ENCODE measurements at regions not wholly inside any gene's neighbourhood (a gene's known extent, or its start where the extent isn't known, plus 50 kb on each side); places are given as distances from the start of the nearest gene placed in this dataset.

DNA sequence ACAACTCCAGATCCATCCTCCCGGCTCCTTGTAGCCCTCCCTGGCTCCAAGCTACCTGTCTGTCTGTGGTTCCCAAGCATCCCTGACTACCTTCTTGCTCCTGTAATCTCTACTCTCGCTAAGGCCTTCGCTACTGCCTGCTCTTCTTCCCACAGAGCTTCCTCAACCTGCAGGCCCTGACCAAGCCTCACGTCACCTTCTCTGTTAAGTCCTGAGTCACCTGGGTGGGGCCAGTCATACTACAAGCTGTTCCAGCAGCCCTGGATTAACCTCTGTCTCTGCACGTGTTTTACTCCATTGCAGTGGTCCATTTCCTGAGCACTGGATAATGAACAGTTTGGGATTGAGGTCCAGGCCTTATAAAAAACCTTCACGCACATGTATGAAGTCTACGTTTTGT is 770.7 kb downstream of the BCL11B start:
- ChIA-PET CTCF (no interaction called here), POLR2A (no interaction called here)
- no peak for DNase-seq (ENCODE audit: low read depth, low spot score)
- TF ChIP-seq, protein P1, sequence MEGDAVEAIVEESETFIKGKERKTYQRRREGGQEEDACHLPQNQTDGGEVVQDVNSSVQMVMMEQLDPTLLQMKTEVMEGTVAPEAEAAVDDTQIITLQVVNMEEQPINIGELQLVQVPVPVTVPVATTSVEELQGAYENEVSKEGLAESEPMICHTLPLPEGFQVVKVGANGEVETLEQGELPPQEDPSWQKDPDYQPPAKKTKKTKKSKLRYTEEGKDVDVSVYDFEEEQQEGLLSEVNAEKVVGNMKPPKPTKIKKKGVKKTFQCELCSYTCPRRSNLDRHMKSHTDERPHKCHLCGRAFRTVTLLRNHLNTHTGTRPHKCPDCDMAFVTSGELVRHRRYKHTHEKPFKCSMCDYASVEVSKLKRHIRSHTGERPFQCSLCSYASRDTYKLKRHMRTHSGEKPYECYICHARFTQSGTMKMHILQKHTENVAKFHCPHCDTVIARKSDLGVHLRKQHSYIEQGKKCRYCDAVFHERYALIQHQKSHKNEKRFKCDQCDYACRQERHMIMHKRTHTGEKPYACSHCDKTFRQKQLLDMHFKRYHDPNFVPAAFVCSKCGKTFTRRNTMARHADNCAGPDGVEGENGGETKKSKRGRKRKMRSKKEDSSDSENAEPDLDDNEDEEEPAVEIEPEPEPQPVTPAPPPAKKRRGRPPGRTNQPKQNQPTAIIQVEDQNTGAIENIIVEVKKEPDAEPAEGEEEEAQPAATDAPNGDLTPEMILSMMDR (IDR thresholded peaks at IDR 0.05; ENCODE audit: insufficient read depth, low read length, missing control alignments): no peak
- H3K4me3 ChIP-seq (ENCODE audit: low read depth, low read length): no peak overlapping the region

DNA sequence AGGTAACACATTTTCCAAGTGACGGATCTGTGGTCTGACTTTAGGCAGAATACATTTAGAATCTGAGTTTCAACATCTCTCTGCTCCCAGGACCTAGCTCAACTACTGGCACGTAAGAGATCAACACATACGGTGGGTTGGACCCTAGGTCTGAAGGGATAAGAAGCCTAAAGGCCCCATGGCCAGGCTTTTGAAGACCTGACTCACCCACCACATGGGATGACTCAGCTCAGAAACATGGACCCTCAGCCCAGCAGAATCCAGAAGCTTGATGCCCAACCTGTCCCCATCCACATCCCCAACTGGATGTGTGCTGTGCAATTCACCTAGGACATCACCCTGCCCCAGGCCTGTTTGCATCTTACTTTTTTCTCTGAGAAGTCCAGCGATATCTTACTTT is 770.2 kb downstream of the BCL11B start:
- CTCF ChIA-PET: no interaction called here
- POLR2A ChIA-PET: no interaction called here
- no peak overlapping the region for H3K4me3 ChIP-seq (ENCODE audit: low read depth, low read length)
- TF ChIP-seq, protein P1 (IDR thresholded peaks at IDR 0.05; ENCODE audit: insufficient read depth, low read length, missing control alignments): no peak
- no peak for DNase-seq (ENCODE audit: low read depth, low spot score)

DNA sequence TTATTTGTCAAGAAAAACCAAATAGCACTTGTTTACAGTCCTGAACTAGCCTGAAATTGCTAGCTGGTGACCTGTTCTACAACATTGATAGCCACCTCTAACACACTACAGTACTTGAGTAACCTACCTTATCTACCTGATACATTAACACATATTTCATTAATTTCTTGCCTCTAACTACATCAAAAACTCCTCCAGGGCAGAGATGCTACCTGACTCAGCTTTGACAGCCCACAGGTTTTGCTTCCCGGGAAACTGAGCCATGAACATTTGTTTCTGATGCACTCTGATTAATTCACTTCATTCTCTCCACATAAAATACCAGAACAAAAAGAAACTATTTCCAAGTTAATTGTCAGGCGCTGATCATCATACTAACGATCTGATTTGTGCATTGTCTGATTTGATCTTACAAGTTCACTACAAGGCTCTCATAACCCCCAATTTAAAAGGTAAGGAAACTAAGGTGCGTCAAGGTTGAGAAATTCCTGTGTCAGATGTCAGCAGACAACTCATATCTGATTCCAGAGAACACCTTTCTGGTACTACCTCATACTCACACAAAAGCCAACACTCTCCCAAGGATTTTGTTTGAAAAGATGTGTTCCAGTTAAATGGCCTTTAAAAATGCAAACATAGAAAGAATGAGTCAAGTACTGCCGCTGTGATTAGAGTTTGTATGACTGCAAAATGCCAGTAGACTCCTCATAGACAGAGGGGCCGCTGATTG is 768.7 kb downstream of the BCL11B start:
- no peak overlapping the region for H3K4me3 ChIP-seq (ENCODE audit: low read depth, low read length)
- DNase-seq (ENCODE audit: low read depth, low spot score): no peak
- TF ChIP-seq, protein P1 (IDR thresholded peaks at IDR 0.05; ENCODE audit: insufficient read depth, low read length, missing control alignments): no peak
- ChIA-PET CTCF (no interaction called here), POLR2A (no interaction called here)

DNA sequence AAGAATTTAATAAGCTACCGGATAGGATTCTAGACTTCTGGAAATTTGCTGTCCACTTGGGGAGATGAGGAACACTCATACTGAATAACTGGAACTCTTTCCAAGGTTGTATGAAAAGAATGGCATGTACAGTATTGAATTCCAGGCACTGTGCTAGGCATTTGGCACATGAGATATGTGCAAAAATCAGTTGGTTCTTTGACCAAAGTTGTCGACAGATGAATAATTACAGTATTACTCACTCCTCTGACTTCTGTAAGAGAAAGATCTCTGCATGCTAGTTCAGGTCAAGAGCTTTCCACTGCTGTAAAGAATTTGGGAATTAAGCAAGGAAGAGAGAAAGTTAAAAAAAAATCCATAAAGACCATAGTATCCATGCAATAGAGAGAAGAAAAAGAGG is 764.7 kb downstream of the BCL11B start:
- TF ChIP-seq, protein P1 (IDR thresholded peaks at IDR 0.05; ENCODE audit: insufficient read depth, low read length, missing control alignments): no peak
- ChIA-PET CTCF (no interaction called here), POLR2A (no interaction called here)
- H3K4me3 ChIP-seq (ENCODE audit: low read depth, low read length): no peak overlapping the region
- DNase-seq (ENCODE audit: low read depth, low spot score): no peak

DNA sequence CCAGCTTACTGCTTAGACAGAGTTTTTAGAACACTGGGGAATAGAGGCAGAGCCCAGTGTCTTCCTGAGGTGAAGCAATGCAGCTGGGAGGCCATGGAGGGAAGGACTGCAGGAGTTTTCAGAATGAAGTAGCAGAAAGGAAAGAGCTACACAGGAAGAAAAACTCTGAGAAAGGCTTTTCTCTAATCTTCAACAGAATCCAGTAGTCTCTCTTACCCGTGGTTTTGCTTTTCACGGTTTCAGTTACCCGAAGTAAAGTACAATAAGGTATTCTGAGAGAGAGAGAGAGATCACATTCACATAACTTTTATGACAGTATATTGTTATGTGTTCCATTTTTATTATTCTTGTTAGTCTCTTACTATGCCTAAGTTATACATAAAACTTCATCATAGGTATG is 761.6 kb downstream of the BCL11B start:
- CTCF ChIA-PET: no interaction called here

DNA sequence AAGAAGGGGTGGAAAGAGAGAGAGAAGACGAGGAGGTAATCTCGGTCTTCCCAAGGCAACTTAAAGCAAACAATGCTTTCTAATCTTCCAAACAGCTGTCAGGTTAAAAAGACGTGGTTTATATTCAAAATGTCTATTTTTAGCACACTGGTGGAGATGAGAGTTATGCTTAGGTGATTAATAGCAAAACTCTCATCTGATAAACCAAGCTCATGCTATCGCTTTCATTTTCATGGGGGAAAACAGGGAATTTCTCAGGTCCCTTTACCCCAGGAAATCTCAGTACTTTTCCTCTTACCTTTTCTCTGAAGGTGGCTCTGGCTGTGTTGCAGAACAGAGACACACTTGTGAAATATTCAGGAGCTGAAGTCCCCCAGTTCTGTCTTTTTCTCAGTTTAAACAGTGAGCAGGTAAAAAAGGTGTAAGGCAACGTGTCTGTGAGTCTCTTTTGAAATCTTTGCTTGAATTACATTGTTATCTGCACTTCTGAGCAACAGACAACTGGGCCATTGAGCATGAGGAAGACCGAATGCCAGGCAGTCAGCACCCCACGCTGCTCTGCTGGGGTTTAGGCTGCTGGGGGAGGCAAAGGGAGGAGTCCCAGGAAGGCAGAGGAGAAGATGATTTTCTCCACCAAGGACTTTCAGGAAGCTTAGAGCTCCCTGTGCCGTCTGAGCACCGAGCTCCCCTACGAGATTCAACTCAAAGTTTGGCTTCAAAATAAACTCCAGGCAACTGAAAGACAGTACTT is 759.3 kb downstream of the BCL11B start:
- POLR2A ChIA-PET: no interaction called here
- CTCF ChIA-PET: no interaction called here
- TF ChIP-seq, protein P1 (IDR thresholded peaks at IDR 0.05; ENCODE audit: insufficient read depth, low read length, missing control alignments): no peak
- no peak for DNase-seq (ENCODE audit: low read depth, low spot score)
- H3K4me3 ChIP-seq (ENCODE audit: low read depth, low read length): no peak overlapping the region

More for the DNA sequence above, 761.6 kb downstream of the BCL11B start:
- no peak for DNase-seq (ENCODE audit: low read depth, low spot score)
- H3K4me3 ChIP-seq (ENCODE audit: low read depth, low read length): no peak overlapping the region
- TF ChIP-seq, protein P1 (IDR thresholded peaks at IDR 0.05; ENCODE audit: insufficient read depth, low read length, missing control alignments): no peak
- POLR2A ChIA-PET: no interaction called here

Measured in AG04449 (cell line).